ENCODE measurements at regions not wholly inside any gene's neighbourhood (a gene's known extent, or its start where the extent isn't known, plus 50 kb on each side); places are given as distances from the start of the nearest gene placed in this dataset.

- Mint-ChIP-seq H3K27me3 (ENCODE audit: unreplicated experiment) (peaks cover 6% of the 10 kb centered on the region), H3K27ac (ENCODE audit: unreplicated experiment) (no peak overlapping the region), H3K36me3 (ENCODE audit: unreplicated experiment) (no peaks in the 10 kb centered on the region), H3K4me3 (ENCODE audit: unreplicated experiment) (no peak overlapping the region), H3K4me1 (ENCODE audit: low read depth, unreplicated experiment) (no peaks in the 10 kb centered on the region), H3K9me3 (ENCODE audit: unreplicated experiment) (peaks cover 5% of the 10 kb centered on the region)
- no peak for DNase-seq
- no peak for TF ChIP-seq CTCF (IDR thresholded peaks at IDR 0.05; ENCODE audit: partially characterized antibody, unreplicated experiment)
Measured at GRCh38 chr20:24785141-24786110, 163.6 kb upstream of the CST7 start.

GRCh38 chr20:24786111-24786495, 163.0 kb upstream of the CST7 start:
- H3K27ac Mint-ChIP-seq (ENCODE audit: unreplicated experiment), result no peak overlapping the region
- H3K27me3 Mint-ChIP-seq (ENCODE audit: unreplicated experiment), result peaks cover 6% of the 10 kb centered on the region
- H3K9me3 Mint-ChIP-seq (ENCODE audit: unreplicated experiment), result peaks cover 5% of the 10 kb centered on the region
- DNase-seq, result no peak
- no peaks in the 10 kb centered on the region for H3K36me3 Mint-ChIP-seq (ENCODE audit: unreplicated experiment)
- TF ChIP-seq CTCF (IDR thresholded peaks at IDR 0.05; ENCODE audit: partially characterized antibody, unreplicated experiment), result no peak
- no peak overlapping the region for H3K4me3 Mint-ChIP-seq (ENCODE audit: unreplicated experiment)
- H3K4me1 Mint-ChIP-seq (ENCODE audit: low read depth, unreplicated experiment), result no peaks in the 10 kb centered on the region

- DNase-seq, result no peak
- Mint-ChIP-seq H3K27ac (ENCODE audit: unreplicated experiment) (no peak overlapping the region), H3K9me3 (ENCODE audit: unreplicated experiment) (peaks cover 7% of the 10 kb centered on the region), H3K4me1 (ENCODE audit: low read depth, unreplicated experiment) (no peaks in the 10 kb centered on the region), H3K4me3 (ENCODE audit: unreplicated experiment) (no peak overlapping the region), H3K36me3 (ENCODE audit: unreplicated experiment) (no peaks in the 10 kb centered on the region), H3K27me3 (ENCODE audit: unreplicated experiment) (peaks cover 7% of the 10 kb centered on the region)
- no peak for TF ChIP-seq CTCF (IDR thresholded peaks at IDR 0.05; ENCODE audit: partially characterized antibody, unreplicated experiment)
Measured at GRCh38 chr20:24786646-24787045, 162.4 kb upstream of the CST7 start.

GRCh38 chr20:24787071-24787470, 162.0 kb upstream of the CST7 start:
- TF ChIP-seq CTCF (IDR thresholded peaks at IDR 0.05; ENCODE audit: partially characterized antibody, unreplicated experiment), result no peak
- no peaks in the 10 kb centered on the region for H3K4me1 Mint-ChIP-seq (ENCODE audit: low read depth, unreplicated experiment)
- no peaks in the 10 kb centered on the region for H3K36me3 Mint-ChIP-seq (ENCODE audit: unreplicated experiment)
- peaks cover 10% of the 10 kb centered on the region for H3K27me3 Mint-ChIP-seq (ENCODE audit: unreplicated experiment)
- no peak for DNase-seq
- no peak overlapping the region for H3K27ac Mint-ChIP-seq (ENCODE audit: unreplicated experiment)
- H3K4me3 Mint-ChIP-seq (ENCODE audit: unreplicated experiment), result no peak overlapping the region
- peaks cover 7% of the 10 kb centered on the region for H3K9me3 Mint-ChIP-seq (ENCODE audit: unreplicated experiment)

GRCh38 chr20:24787621-24788020, 161.4 kb upstream of the CST7 start:
- no peak overlapping the region for H3K27ac Mint-ChIP-seq (ENCODE audit: unreplicated experiment)
- H3K9me3 Mint-ChIP-seq (ENCODE audit: unreplicated experiment), result peaks cover 7% of the 10 kb centered on the region
- peaks cover 10% of the 10 kb centered on the region for H3K27me3 Mint-ChIP-seq (ENCODE audit: unreplicated experiment)
- peaks cover under 1% of the 10 kb centered on the region for H3K36me3 Mint-ChIP-seq (ENCODE audit: unreplicated experiment)
- H3K4me3 Mint-ChIP-seq (ENCODE audit: unreplicated experiment), result no peak overlapping the region
- H3K4me1 Mint-ChIP-seq (ENCODE audit: low read depth, unreplicated experiment), result no peaks in the 10 kb centered on the region
- no peak for DNase-seq
- no peak for TF ChIP-seq CTCF (IDR thresholded peaks at IDR 0.05; ENCODE audit: partially characterized antibody, unreplicated experiment)

Data from glutamatergic neuron (in vitro differentiated cells).